NCI-H2196 treated with DMSO at 0.1 percent for 48 hours (cell line): ENCODE measurements at regions not wholly inside any gene's neighbourhood (a gene's known extent, or its start where the extent isn't known, plus 50 kb on each side); places are given as distances from the start of the nearest gene placed in this dataset.
"Not testable (repeated sequence)": the region's sequence is repeated elsewhere in the genome, so short reads cannot be mapped to it uniquely, and the experiment has no call there.

ENCODE experiments used
- DNase-seq: peaks from one replicate; lab custom pipeline; 2025; ENCODE audit not compliant: unreplicated experiment; lab: John Stamatoyannopoulos, UW

- no peak for DNase-seq
These were observed 270.8 kb downstream of the CD83 start for GRCh38 chr6:14388371-14388770.

GRCh38 chr6:14389776-14390175 is 272.2 kb downstream of the CD83 start:
- DNase-seq: not testable (repeated sequence)

- no peak for DNase-seq
These were observed 273.2 kb downstream of the CD83 start for GRCh38 chr6:14390805-14391204.

- DNase-seq: no peak
These were observed 276.3 kb downstream of the CD83 start for GRCh38 chr6:14393910-14394309.

GRCh38 chr6:14396392-14396791 is 278.8 kb downstream of the CD83 start:
- DNase-seq: no peak

GRCh38 chr6:14396826-14397517 is 279.4 kb downstream of the CD83 start:
- DNase-seq: no peak

- no peak for DNase-seq
These were observed 279.9 kb downstream of the CD83 start for GRCh38 chr6:14397518-14397901.

- no peak for DNase-seq
These were observed 281.4 kb downstream of the CD83 start for GRCh38 chr6:14398953-14399352.

GRCh38 chr6:14399635-14400034 is 282.1 kb downstream of the CD83 start:
- DNase-seq: no peak

GRCh38 chr6:14401246-14401645 is 283.7 kb downstream of the CD83 start:
- no peak for DNase-seq

GRCh38 chr6:14406614-14407331 is 289.2 kb downstream of the CD83 start:
- no peak for DNase-seq

GRCh38 chr6:14408446-14408845 is 290.9 kb downstream of the CD83 start:
- DNase-seq: no peak

GRCh38 chr6:14412026-14412425 is 294.5 kb downstream of the CD83 start:
- no peak for DNase-seq

GRCh38 chr6:14415452-14415851 is 297.9 kb downstream of the CD83 start:
- no peak for DNase-seq

GRCh38 chr6:14417377-14417776 is 299.8 kb downstream of the CD83 start:
- DNase-seq: no peak

- not testable (repeated sequence) for DNase-seq
These were observed 301.7 kb downstream of the CD83 start for GRCh38 chr6:14419224-14419623.

GRCh38 chr6:14422061-14422460 is 304.5 kb downstream of the CD83 start:
- DNase-seq: no peak

GRCh38 chr6:14422917-14423316 is 305.3 kb downstream of the CD83 start:
- no peak for DNase-seq

- DNase-seq: no peak
These were observed 305.8 kb downstream of the CD83 start for GRCh38 chr6:14423330-14423729.

GRCh38 chr6:14423955-14424354 is 306.4 kb downstream of the CD83 start:
- no peak for DNase-seq

- DNase-seq: no peak
These were observed 308.2 kb downstream of the CD83 start for GRCh38 chr6:14425805-14426204.

GRCh38 chr6:14426281-14426680 is 308.7 kb downstream of the CD83 start:
- no peak for DNase-seq

GRCh38 chr6:14428269-14428668 is 310.7 kb downstream of the CD83 start:
- no peak for DNase-seq
